Stimulated activated CD8-positive, alpha-beta memory T cell treated with anti-CD3 and anti-CD28 coated beads, Interleukin-7, amount 100 ng/mL, for 4 hours (primary cell): ENCODE measurements at regions not wholly inside any gene's neighbourhood (a gene's known extent, or its start where the extent isn't known, plus 50 kb on each side); places are given as distances from the start of the nearest gene placed in this dataset.
A peak's percentile ranks its signal among the peaks of the same experiment; 100 is the strongest.

Experiments
- DNase-seq, 2 donors: peaks; one replicate each; pipeline ENCODE4 v3.0.0-alpha.2; 2020; ENCODE audit warnings: low read depth in 2 of 2

- no peak for DNase-seq
Observed at GRCh38 chr1:38577385-38577784, 282.2 kb downstream of the RRAGC start.

- no peak for DNase-seq
Observed at GRCh38 chr1:38576241-38576640, 283.3 kb downstream of the RRAGC start.

GRCh38 chr1:38571726-38572125 is 287.8 kb downstream of the RRAGC start:
- no peak for DNase-seq

- no peak for DNase-seq
Observed at GRCh38 chr1:38570657-38570975, 289.0 kb downstream of the RRAGC start.

- DNase-seq: no peak
Observed at GRCh38 chr1:38569932-38570656, 289.5 kb downstream of the RRAGC start.

- no peak for DNase-seq
Observed at GRCh38 chr1:38568061-38568857, 291.3 kb downstream of the RRAGC start.

- DNase-seq: no peak
Observed at GRCh38 chr1:38567401-38567800, 292.2 kb downstream of the RRAGC start.

- DNase-seq: no peak
Observed at GRCh38 chr1:38565020-38565491, 294.5 kb downstream of the RRAGC start.

- DNase-seq: no peak
Observed at GRCh38 chr1:38563942-38564735, 295.4 kb downstream of the RRAGC start.

GRCh38 chr1:38561725-38562124 is 297.8 kb downstream of the RRAGC start:
- no peak for DNase-seq

GRCh38 chr1:38561110-38561509 is 298.5 kb downstream of the RRAGC start:
- no peak for DNase-seq

GRCh38 chr1:38560457-38560856 is 299.1 kb downstream of the RRAGC start:
- no peak for DNase-seq

GRCh38 chr1:38559446-38560165 is 300.0 kb downstream of the RRAGC start:
- peak; percentile 60 to 64 for DNase-seq

- no peak for DNase-seq
Observed at GRCh38 chr1:38558500-38559445, 300.8 kb downstream of the RRAGC start.

GRCh38 chr1:38558055-38558454 is 301.5 kb downstream of the RRAGC start:
- no peak for DNase-seq

- DNase-seq: no peak
Observed at GRCh38 chr1:38555594-38555993, 304.0 kb downstream of the RRAGC start.

- DNase-seq: no peak
Observed at GRCh38 chr1:38555130-38555529, 304.4 kb downstream of the RRAGC start.

GRCh38 chr1:38551318-38552307 is 308.0 kb downstream of the RRAGC start:
- no peak for DNase-seq

GRCh38 chr1:38549191-38549590 is 310.4 kb downstream of the RRAGC start:
- no peak for DNase-seq
